GM23338 (cell line): ENCODE measurements at regions not wholly inside any gene's neighbourhood (a gene's known extent, or its start where the extent isn't known, plus 50 kb on each side); places are given as distances from the start of the nearest gene placed in this dataset.
A peak's percentile ranks its signal among the peaks of the same experiment; 100 is the strongest.

Experiments used
- ATAC-seq: fragments of 200-7000 bp; cut with Tn5 transposase; 3 replicates; pipeline ENCODE4 v1.9.1; 2020
- DNase-seq: peaks from one replicate; pipeline ENCODE4 v3.0.0-alpha.2; 2015; ENCODE audit warnings: low spot score
- H2AFZ ChIP-seq: fragments of 200-600 bp; sonication (generic); 2 replicates; pipeline ENCODE4 v1.8.0; 2016; ENCODE audit warnings: antibody characterized with exemption, mild to moderate bottlenecking, moderate library complexity
- H3F3A ChIP-seq: fragments of 200-600 bp; sonication (generic); replicated peaks from 2 replicates; pipeline ENCODE4 v1.8.0; 2017; ENCODE audit warnings: antibody characterized with exemption, mixed run types, low read depth
- H3K27ac ChIP-seq: fragments of 200-600 bp; sonication (generic); 2 replicates; pipeline ENCODE4 v1.6.1; 2016; ENCODE audit warnings: low read depth
- H3K27me3 ChIP-seq: fragments of 200-600 bp; sonication (generic); 2 replicates; pipeline ENCODE4 v1.8.0; 2016; ENCODE audit warnings: mild to moderate bottlenecking, mixed run types, moderate library complexity; ENCODE audit not compliant: insufficient read depth
- H3K36me3 ChIP-seq: fragments of 200-600 bp; sonication (generic); 2 replicates; pipeline ENCODE4 v1.8.0; 2016; ENCODE audit warnings: mild to moderate bottlenecking; ENCODE audit not compliant: insufficient read depth
- H3K4me1 ChIP-seq: fragments of 200-600 bp; sonication (generic); 2 replicates; pipeline ENCODE4 v1.8.0; 2016; ENCODE audit warnings: mild to moderate bottlenecking, moderate library complexity; ENCODE audit not compliant: insufficient read depth
- H3K4me2 ChIP-seq: fragments of 200-600 bp; sonication (generic); 2 replicates; pipeline ENCODE4 v1.7.1; 2017; ENCODE audit warnings: mixed run types
- H3K4me3 ChIP-seq: fragments of 200-600 bp; sonication (generic); 2 replicates; pipeline ENCODE4 v1.6.1; 2016; ENCODE audit warnings: mixed run types
- H3K79me2 ChIP-seq: fragments of 200-600 bp; sonication (generic); replicated peaks from 2 replicates; pipeline ENCODE4 v1.8.0; 2017; ENCODE audit warnings: mild to moderate bottlenecking; ENCODE audit not compliant: insufficient read depth
- H3K9me2 ChIP-seq: fragments of 200-600 bp; sonication (generic); 2 replicates; pipeline ENCODE4 v1.8.0; 2017; ENCODE audit not compliant: insufficient read depth
- H4K20me1 ChIP-seq: fragments of 200-600 bp; sonication (generic); replicated peaks from 2 replicates; pipeline ENCODE4 v1.8.0; 2017; ENCODE audit warnings: mild to moderate bottlenecking; ENCODE audit not compliant: insufficient read depth
- H3K27ac Mint-ChIP-seq: 2 replicates; pipeline ENCODE4 v1.8.0; 2020; ENCODE audit warnings: inconsistent platforms, mild to moderate bottlenecking, moderate library complexity, mixed read lengths
- H3K27me3 Mint-ChIP-seq: 3 replicates; pipeline ENCODE4 v1.8.0; 2022; ENCODE audit warnings: low read depth, mild to moderate bottlenecking, moderate library complexity, mixed read lengths, inconsistent platforms; ENCODE audit not compliant: insufficient read depth, poor library complexity
- H3K36me3 Mint-ChIP-seq: 3 replicates; pipeline ENCODE4 v1.8.0; 2021; ENCODE audit warnings: low read depth, mild to moderate bottlenecking, inconsistent platforms, moderate library complexity, mixed read lengths
- H3K4me1 Mint-ChIP-seq: 3 replicates; pipeline ENCODE4 v1.8.0; 2020; ENCODE audit warnings: mild to moderate bottlenecking, inconsistent platforms, mixed read lengths
- H3K4me3 Mint-ChIP-seq: 3 replicates; pipeline ENCODE4 v1.8.0; 2021; ENCODE audit warnings: moderate library complexity, mild to moderate bottlenecking, inconsistent platforms, mixed read lengths
- H3K9me3 Mint-ChIP-seq: 3 replicates; pipeline ENCODE4 v1.8.0; 2020; ENCODE audit warnings: moderate library complexity, mild to moderate bottlenecking, inconsistent platforms, mixed read lengths
- CREB1 ChIP-seq: fragments of 250-450 bp; sonication (Bioruptor Pico); IDR thresholded peaks from 2 replicates; pipeline ENCODE4 v1.5.0; 2020; ENCODE audit warnings: low read depth, mild to moderate bottlenecking, moderate library complexity
- EZH2 ChIP-seq: fragments of 200-600 bp; sonication (generic); IDR thresholded peaks from one replicate; pipeline ENCODE4 v1.8.0; 2017; ENCODE audit warnings: antibody characterized with exemption, mild to moderate bottlenecking, low read depth; ENCODE audit not compliant: unreplicated experiment
- EZH2phosphoT487 ChIP-seq: fragments of 200-600 bp; sonication (generic); IDR thresholded peaks from one replicate; pipeline ENCODE4 v1.8.1; 2018; ENCODE audit warnings: antibody characterized with exemption; ENCODE audit not compliant: unreplicated experiment
- JUNB ChIP-seq: IDR thresholded peaks from one replicate; pipeline ENCODE4 v1.6.1; 2016; ENCODE audit warnings: antibody characterized with exemption; ENCODE audit not compliant: unreplicated experiment
- NANOG ChIP-seq: IDR thresholded peaks from 2 replicates; pipeline ENCODE4 v1.6.1; 2016; ENCODE audit warnings: antibody characterized with exemption, borderline replicate concordance
- POLR2AphosphoS5 ChIP-seq: IDR thresholded peaks from 2 replicates; pipeline ENCODE4 v1.6.1; 2016; ENCODE audit warnings: antibody characterized with exemption, low read depth
- STAT1 ChIP-seq: IDR thresholded peaks from one replicate; pipeline ENCODE4 v1.6.1; 2016; ENCODE audit warnings: antibody characterized with exemption; ENCODE audit not compliant: unreplicated experiment
- ZNF114 ChIP-seq: fragments of 250-450 bp; sonication (Bioruptor Pico); IDR thresholded peaks from 2 replicates; pipeline ENCODE4 v1.5.0; 2020; ENCODE audit warnings: mild to moderate bottlenecking, moderate library complexity
- ZNF331 ChIP-seq: fragments of 250-450 bp; sonication (Bioruptor Pico); IDR thresholded peaks from 2 replicates; pipeline ENCODE4 v1.5.0; 2020; ENCODE audit warnings: low read depth, mild to moderate bottlenecking, moderate library complexity
- TF ChIP-seq, protein P1 (sequence below): fragments of 250-450 bp; sonication (Bioruptor Pico); IDR thresholded peaks from 2 replicates; pipeline ENCODE4 v1.5.0; 2020; ENCODE audit warnings: mild to moderate bottlenecking, moderate library complexity
- TF ChIP-seq, protein P2 (sequence below): IDR thresholded peaks from one replicate; pipeline ENCODE4 v1.6.1; 2018; ENCODE audit warnings: antibody characterized with exemption; ENCODE audit not compliant: unreplicated experiment
- TF ChIP-seq, protein P3 (sequence below), 2 experiments: fragments of 200-600 bp in 1 of 2; sonication (generic) in 1 of 2; conservative IDR thresholded peaks; 2 replicates each; pipeline versions ENCODE4 v1.5.1 to v1.6.1; 2016 to 2017; ENCODE audit warnings: antibody characterized with exemption in 2 of 2, low read depth in 2 of 2, mild to moderate bottlenecking in 2 of 2, moderate library complexity in 1 of 2
- TF ChIP-seq, protein P4 (sequence below): IDR thresholded peaks from 2 replicates; pipeline ENCODE4 v1.6.1; 2016; ENCODE audit warnings: antibody characterized with exemption

DNA sequence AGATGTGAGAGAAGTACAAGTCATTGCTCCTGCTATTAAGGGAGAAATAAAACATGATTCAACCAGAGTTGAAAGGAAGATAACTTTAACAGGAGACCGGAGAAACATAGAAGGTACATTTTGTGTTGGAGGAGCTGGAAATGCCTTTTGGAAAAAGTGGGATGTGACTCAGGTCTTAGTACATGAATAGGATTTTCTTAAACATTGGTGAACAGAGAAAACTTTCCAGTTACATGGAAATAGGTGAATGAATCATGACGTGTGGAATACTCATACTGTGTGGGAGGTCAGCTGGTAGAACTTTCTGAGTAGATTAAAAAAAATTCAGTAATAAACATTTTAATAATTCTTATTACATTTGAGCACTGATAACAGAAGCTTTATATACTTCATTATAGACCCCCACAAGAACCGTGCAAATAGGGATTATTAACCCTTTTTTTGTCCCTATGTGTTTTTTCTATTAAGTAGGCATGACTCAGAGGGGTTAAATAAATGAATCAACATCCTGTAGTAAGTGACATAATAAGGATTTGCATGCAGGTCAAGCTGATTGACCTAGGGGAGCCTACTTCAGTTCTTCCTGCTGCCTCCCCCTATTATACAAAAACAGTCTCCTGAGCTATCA, 710.5 kb downstream of the NOVA1 start:
- Histone ChIP-seq H3K9me2 (0 out of 2 replicates have a peak, but pooled peaks cover 4% of the 10 kb centered on the region), H3K36me3 (no peaks in the 10 kb centered on the region), H3F3A (no peaks in the 10 kb centered on the region), H3K27ac (no peak overlapping the region), H2AFZ (peak overlapping the region; percentile 21; the same call in 1 of the 2 replicates), H3K4me3 (no peak overlapping the region), H3K4me1 (no peaks in the 10 kb centered on the region), H4K20me1 (no peaks in the 10 kb centered on the region), H3K79me2 (no peaks in the 10 kb centered on the region), H3K27me3 (no peaks in the 10 kb centered on the region), H3K4me2 (no peak overlapping the region)
- TF ChIP-seq JUNB (no peak), EZH2 (no peak), NANOG (no peak), CREB1 (CRISPR knock-in tag) (no peak), EZH2phosphoT487 (no peak), POLR2AphosphoS5 (no peak), ZNF114 (CRISPR knock-in tag) (no peak), ZNF331 (no peak), STAT1 (no peak)
- TF ChIP-seq, protein P1, sequence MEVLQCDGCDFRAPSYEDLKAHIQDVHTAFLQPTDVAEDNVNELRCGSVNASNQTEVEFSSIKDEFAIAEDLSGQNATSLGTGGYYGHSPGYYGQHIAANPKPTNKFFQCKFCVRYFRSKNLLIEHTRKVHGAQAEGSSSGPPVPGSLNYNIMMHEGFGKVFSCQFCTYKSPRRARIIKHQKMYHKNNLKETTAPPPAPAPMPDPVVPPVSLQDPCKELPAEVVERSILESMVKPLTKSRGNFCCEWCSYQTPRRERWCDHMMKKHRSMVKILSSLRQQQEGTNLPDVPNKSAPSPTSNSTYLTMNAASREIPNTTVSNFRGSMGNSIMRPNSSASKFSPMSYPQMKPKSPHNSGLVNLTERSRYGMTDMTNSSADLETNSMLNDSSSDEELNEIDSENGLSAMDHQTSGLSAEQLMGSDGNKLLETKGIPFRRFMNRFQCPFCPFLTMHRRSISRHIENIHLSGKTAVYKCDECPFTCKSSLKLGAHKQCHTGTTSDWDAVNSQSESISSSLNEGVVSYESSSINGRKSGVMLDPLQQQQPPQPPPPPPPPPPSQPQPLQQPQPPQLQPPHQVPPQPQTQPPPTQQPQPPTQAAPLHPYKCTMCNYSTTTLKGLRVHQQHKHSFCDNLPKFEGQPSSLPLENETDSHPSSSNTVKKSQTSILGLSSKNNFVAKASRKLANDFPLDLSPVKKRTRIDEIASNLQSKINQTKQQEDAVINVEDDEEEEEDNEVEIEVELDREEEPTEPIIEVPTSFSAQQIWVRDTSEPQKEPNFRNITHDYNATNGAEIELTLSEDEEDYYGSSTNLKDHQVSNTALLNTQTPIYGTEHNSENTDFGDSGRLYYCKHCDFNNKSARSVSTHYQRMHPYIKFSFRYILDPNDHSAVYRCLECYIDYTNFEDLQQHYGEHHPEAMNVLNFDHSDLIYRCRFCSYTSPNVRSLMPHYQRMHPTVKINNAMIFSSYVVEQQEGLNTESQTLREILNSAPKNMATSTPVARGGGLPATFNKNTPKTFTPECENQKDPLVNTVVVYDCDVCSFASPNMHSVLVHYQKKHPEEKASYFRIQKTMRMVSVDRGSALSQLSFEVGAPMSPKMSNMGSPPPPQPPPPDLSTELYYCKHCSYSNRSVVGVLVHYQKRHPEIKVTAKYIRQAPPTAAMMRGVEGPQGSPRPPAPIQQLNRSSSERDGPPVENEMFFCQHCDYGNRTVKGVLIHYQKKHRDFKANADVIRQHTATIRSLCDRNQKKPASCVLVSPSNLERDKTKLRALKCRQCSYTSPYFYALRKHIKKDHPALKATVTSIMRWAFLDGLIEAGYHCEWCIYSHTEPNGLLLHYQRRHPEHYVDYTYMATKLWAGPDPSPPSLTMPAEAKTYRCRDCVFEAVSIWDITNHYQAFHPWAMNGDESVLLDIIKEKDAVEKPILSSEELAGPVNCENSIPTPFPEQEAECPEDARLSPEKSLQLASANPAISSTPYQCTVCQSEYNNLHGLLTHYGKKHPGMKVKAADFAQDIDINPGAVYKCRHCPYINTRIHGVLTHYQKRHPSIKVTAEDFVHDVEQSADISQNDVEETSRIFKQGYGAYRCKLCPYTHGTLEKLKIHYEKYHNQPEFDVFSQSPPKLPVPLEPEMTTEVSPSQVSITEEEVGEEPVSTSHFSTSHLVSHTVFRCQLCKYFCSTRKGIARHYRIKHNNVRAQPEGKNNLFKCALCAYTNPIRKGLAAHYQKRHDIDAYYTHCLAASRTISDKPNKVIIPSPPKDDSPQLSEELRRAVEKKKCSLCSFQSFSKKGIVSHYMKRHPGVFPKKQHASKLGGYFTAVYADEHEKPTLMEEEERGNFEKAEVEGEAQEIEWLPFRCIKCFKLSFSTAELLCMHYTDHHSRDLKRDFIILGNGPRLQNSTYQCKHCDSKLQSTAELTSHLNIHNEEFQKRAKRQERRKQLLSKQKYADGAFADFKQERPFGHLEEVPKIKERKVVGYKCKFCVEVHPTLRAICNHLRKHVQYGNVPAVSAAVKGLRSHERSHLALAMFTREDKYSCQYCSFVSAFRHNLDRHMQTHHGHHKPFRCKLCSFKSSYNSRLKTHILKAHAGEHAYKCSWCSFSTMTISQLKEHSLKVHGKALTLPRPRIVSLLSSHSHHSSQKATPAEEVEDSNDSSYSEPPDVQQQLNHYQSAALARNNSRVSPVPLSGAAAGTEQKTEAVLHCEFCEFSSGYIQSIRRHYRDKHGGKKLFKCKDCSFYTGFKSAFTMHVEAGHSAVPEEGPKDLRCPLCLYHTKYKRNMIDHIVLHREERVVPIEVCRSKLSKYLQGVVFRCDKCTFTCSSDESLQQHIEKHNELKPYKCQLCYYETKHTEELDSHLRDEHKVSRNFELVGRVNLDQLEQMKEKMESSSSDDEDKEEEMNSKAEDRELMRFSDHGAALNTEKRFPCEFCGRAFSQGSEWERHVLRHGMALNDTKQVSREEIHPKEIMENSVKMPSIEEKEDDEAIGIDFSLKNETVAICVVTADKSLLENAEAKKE (CRISPR knock-in tag): no peak
- TF ChIP-seq, protein P2, sequence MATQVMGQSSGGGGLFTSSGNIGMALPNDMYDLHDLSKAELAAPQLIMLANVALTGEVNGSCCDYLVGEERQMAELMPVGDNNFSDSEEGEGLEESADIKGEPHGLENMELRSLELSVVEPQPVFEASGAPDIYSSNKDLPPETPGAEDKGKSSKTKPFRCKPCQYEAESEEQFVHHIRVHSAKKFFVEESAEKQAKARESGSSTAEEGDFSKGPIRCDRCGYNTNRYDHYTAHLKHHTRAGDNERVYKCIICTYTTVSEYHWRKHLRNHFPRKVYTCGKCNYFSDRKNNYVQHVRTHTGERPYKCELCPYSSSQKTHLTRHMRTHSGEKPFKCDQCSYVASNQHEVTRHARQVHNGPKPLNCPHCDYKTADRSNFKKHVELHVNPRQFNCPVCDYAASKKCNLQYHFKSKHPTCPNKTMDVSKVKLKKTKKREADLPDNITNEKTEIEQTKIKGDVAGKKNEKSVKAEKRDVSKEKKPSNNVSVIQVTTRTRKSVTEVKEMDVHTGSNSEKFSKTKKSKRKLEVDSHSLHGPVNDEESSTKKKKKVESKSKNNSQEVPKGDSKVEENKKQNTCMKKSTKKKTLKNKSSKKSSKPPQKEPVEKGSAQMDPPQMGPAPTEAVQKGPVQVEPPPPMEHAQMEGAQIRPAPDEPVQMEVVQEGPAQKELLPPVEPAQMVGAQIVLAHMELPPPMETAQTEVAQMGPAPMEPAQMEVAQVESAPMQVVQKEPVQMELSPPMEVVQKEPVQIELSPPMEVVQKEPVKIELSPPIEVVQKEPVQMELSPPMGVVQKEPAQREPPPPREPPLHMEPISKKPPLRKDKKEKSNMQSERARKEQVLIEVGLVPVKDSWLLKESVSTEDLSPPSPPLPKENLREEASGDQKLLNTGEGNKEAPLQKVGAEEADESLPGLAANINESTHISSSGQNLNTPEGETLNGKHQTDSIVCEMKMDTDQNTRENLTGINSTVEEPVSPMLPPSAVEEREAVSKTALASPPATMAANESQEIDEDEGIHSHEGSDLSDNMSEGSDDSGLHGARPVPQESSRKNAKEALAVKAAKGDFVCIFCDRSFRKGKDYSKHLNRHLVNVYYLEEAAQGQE: no peak
- TF ChIP-seq, protein P3, sequence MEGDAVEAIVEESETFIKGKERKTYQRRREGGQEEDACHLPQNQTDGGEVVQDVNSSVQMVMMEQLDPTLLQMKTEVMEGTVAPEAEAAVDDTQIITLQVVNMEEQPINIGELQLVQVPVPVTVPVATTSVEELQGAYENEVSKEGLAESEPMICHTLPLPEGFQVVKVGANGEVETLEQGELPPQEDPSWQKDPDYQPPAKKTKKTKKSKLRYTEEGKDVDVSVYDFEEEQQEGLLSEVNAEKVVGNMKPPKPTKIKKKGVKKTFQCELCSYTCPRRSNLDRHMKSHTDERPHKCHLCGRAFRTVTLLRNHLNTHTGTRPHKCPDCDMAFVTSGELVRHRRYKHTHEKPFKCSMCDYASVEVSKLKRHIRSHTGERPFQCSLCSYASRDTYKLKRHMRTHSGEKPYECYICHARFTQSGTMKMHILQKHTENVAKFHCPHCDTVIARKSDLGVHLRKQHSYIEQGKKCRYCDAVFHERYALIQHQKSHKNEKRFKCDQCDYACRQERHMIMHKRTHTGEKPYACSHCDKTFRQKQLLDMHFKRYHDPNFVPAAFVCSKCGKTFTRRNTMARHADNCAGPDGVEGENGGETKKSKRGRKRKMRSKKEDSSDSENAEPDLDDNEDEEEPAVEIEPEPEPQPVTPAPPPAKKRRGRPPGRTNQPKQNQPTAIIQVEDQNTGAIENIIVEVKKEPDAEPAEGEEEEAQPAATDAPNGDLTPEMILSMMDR (conservative IDR thresholded peaks at IDR 0.05; ENCODE audit: low read depth in 2 of 2): no peak
- TF ChIP-seq, protein P4, sequence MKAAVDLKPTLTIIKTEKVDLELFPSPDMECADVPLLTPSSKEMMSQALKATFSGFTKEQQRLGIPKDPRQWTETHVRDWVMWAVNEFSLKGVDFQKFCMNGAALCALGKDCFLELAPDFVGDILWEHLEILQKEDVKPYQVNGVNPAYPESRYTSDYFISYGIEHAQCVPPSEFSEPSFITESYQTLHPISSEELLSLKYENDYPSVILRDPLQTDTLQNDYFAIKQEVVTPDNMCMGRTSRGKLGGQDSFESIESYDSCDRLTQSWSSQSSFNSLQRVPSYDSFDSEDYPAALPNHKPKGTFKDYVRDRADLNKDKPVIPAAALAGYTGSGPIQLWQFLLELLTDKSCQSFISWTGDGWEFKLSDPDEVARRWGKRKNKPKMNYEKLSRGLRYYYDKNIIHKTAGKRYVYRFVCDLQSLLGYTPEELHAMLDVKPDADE: no peak
- no peaks in the 10 kb centered on the region for H3K27me3 Mint-ChIP-seq
- H3K27ac Mint-ChIP-seq: no peak overlapping the region
- no peaks in the 10 kb centered on the region for H3K9me3 Mint-ChIP-seq
- no peak overlapping the region for H3K4me3 Mint-ChIP-seq
- ATAC-seq (no peak), DNase-seq (no peak)
- H3K4me1 Mint-ChIP-seq: peaks cover 4% of the 10 kb centered on the region; the same call in 2 of the 3 replicates
- H3K36me3 Mint-ChIP-seq: no peaks in the 10 kb centered on the region
